OCI-LY3 (cell line): ENCODE measurements at regions not wholly inside any gene's neighbourhood (a gene's known extent, or its start where the extent isn't known, plus 50 kb on each side); places are given as distances from the start of the nearest gene placed in this dataset.

Experiments used
- CTCF ChIP-seq: fragments of 200-600, 300-600 bp; sonication (generic); IDR thresholded peaks from 2 replicates; pipeline ENCODE4 v1.5.1; 2014; ENCODE audit warnings: antibody characterized with exemption, low read length, low read depth
- EZH2phosphoT487 ChIP-seq: fragments of 200-600 bp; shearing (Covaris generic); IDR thresholded peaks from 2 replicates; pipeline ENCODE4 v1.6.1; 2018; ENCODE audit warnings: antibody characterized with exemption, mixed run types, low read depth

GRCh38 chr9:105832096-105832710 lies 137.9 kb downstream of the TMEM38B start:
- TF ChIP-seq CTCF (no peak), EZH2phosphoT487 (no peak)
